ENCODE measurements at regions not wholly inside any gene's neighbourhood (a gene's known extent, or its start where the extent isn't known, plus 50 kb on each side); places are given as distances from the start of the nearest gene placed in this dataset.

- TF ChIP-seq YY1 (IDR thresholded peaks at IDR 0.05; ENCODE audit: insufficient read depth, insufficient read length) (no peak), SUZ12 (IDR thresholded peaks at IDR 0.05; ENCODE audit: extremely low read depth, insufficient read depth, insufficient read length) (no peak), ZNF274 (IDR thresholded peaks at IDR 0.05; ENCODE audit: low read depth, low read length) (no peak)
- no peaks in the 10 kb centered on the region for H3K27me3 ChIP-seq (ENCODE audit: insufficient read depth, insufficient read length)
- no peaks in the 10 kb centered on the region for H3K9me3 ChIP-seq (ENCODE audit: insufficient read depth, low read length)
- H3K4me3 ChIP-seq (ENCODE audit: insufficient read length, low read depth) = no peak overlapping the region
- no peaks in the 10 kb centered on the region for H3K36me3 ChIP-seq (ENCODE audit: insufficient read depth, insufficient read length, low read length)
- DNase-seq (ENCODE audit: low read depth, low spot score) = no peak
- H3K4me1 ChIP-seq (ENCODE audit: insufficient read depth, insufficient read length) = no peaks in the 10 kb centered on the region
- H3K9ac ChIP-seq (ENCODE audit: insufficient read length, low read depth) = no peak overlapping the region
Observed at GRCh38 chr17:63189930-63190329, 223.9 kb downstream of the TANC2 start.

- Histone ChIP-seq H3K36me3 (ENCODE audit: insufficient read depth, insufficient read length, low read length) (peaks cover 5% of the 10 kb centered on the region), H3K9ac (ENCODE audit: insufficient read length, low read depth) (no peak overlapping the region), H3K4me1 (ENCODE audit: insufficient read depth, insufficient read length) (no peaks in the 10 kb centered on the region), H3K4me3 (ENCODE audit: insufficient read length, low read depth) (no peak overlapping the region), H3K9me3 (ENCODE audit: insufficient read depth, low read length) (no peaks in the 10 kb centered on the region), H3K27me3 (ENCODE audit: insufficient read depth, insufficient read length) (no peaks in the 10 kb centered on the region)
- TF ChIP-seq YY1 (IDR thresholded peaks at IDR 0.05; ENCODE audit: insufficient read depth, insufficient read length) = no peak
- no peak for TF ChIP-seq SUZ12 (IDR thresholded peaks at IDR 0.05; ENCODE audit: extremely low read depth, insufficient read depth, insufficient read length)
- TF ChIP-seq ZNF274 (IDR thresholded peaks at IDR 0.05; ENCODE audit: low read depth, low read length) = no peak
- DNase-seq (ENCODE audit: low read depth, low spot score) = no peak
Observed at GRCh38 chr17:63190821-63191370, 224.9 kb downstream of the TANC2 start.

- Histone ChIP-seq H3K9ac (ENCODE audit: insufficient read length, low read depth) (no peak overlapping the region), H3K4me3 (ENCODE audit: insufficient read length, low read depth) (no peak overlapping the region), H3K27me3 (ENCODE audit: insufficient read depth, insufficient read length) (no peaks in the 10 kb centered on the region), H3K36me3 (ENCODE audit: insufficient read depth, insufficient read length, low read length) (peaks cover 5% of the 10 kb centered on the region), H3K9me3 (ENCODE audit: insufficient read depth, low read length) (no peaks in the 10 kb centered on the region), H3K4me1 (ENCODE audit: insufficient read depth, insufficient read length) (no peaks in the 10 kb centered on the region)
- DNase-seq (ENCODE audit: low read depth, low spot score) = no peak
- TF ChIP-seq SUZ12 (IDR thresholded peaks at IDR 0.05; ENCODE audit: extremely low read depth, insufficient read depth, insufficient read length) = no peak
- TF ChIP-seq YY1 (IDR thresholded peaks at IDR 0.05; ENCODE audit: insufficient read depth, insufficient read length) = no peak
- TF ChIP-seq ZNF274 (IDR thresholded peaks at IDR 0.05; ENCODE audit: low read depth, low read length) = no peak
Observed at GRCh38 chr17:63191610-63192009, 225.6 kb downstream of the TANC2 start.

GRCh38 chr17:63193827-63194226 is 227.8 kb downstream of the TANC2 start:
- Histone ChIP-seq H3K4me3 (ENCODE audit: insufficient read length, low read depth) (no peak overlapping the region), H3K27me3 (ENCODE audit: insufficient read depth, insufficient read length) (no peaks in the 10 kb centered on the region), H3K36me3 (ENCODE audit: insufficient read depth, insufficient read length, low read length) (peaks cover 5% of the 10 kb centered on the region), H3K9me3 (ENCODE audit: insufficient read depth, low read length) (no peaks in the 10 kb centered on the region), H3K4me1 (ENCODE audit: insufficient read depth, insufficient read length) (no peaks in the 10 kb centered on the region), H3K9ac (ENCODE audit: insufficient read length, low read depth) (no peak overlapping the region)
- no peak for DNase-seq (ENCODE audit: low read depth, low spot score)
- TF ChIP-seq YY1 (IDR thresholded peaks at IDR 0.05; ENCODE audit: insufficient read depth, insufficient read length) (no peak), ZNF274 (IDR thresholded peaks at IDR 0.05; ENCODE audit: low read depth, low read length) (no peak), SUZ12 (IDR thresholded peaks at IDR 0.05; ENCODE audit: extremely low read depth, insufficient read depth, insufficient read length) (no peak)

- Histone ChIP-seq H3K4me3 (ENCODE audit: insufficient read length, low read depth) (no peak overlapping the region), H3K4me1 (ENCODE audit: insufficient read depth, insufficient read length) (no peaks in the 10 kb centered on the region), H3K9me3 (ENCODE audit: insufficient read depth, low read length) (no peaks in the 10 kb centered on the region), H3K36me3 (ENCODE audit: insufficient read depth, insufficient read length, low read length) (peaks cover 5% of the 10 kb centered on the region), H3K9ac (ENCODE audit: insufficient read length, low read depth) (no peak overlapping the region), H3K27me3 (ENCODE audit: insufficient read depth, insufficient read length) (no peaks in the 10 kb centered on the region)
- no peak for DNase-seq (ENCODE audit: low read depth, low spot score)
- no peak for TF ChIP-seq SUZ12 (IDR thresholded peaks at IDR 0.05; ENCODE audit: extremely low read depth, insufficient read depth, insufficient read length)
Observed at GRCh38 chr17:63196772-63197335, 230.8 kb downstream of the TANC2 start.

- H3K4me1 ChIP-seq (ENCODE audit: insufficient read depth, insufficient read length) = no peaks in the 10 kb centered on the region
- H3K4me3 ChIP-seq (ENCODE audit: insufficient read length, low read depth) = no peak overlapping the region
- H3K9me3 ChIP-seq (ENCODE audit: insufficient read depth, low read length) = peaks cover 12% of the 10 kb centered on the region
- H3K9ac ChIP-seq (ENCODE audit: insufficient read length, low read depth) = no peak overlapping the region
- no peak for DNase-seq (ENCODE audit: low read depth, low spot score)
- H3K27me3 ChIP-seq (ENCODE audit: insufficient read depth, insufficient read length) = no peaks in the 10 kb centered on the region
- peaks cover 3% of the 10 kb centered on the region for H3K36me3 ChIP-seq (ENCODE audit: insufficient read depth, insufficient read length, low read length)
- TF ChIP-seq YY1 (IDR thresholded peaks at IDR 0.05; ENCODE audit: insufficient read depth, insufficient read length) = no peak
- TF ChIP-seq ZNF274 (IDR thresholded peaks at IDR 0.05; ENCODE audit: low read depth, low read length) = no peak
- TF ChIP-seq SUZ12 (IDR thresholded peaks at IDR 0.05; ENCODE audit: extremely low read depth, insufficient read depth, insufficient read length) = no peak
Observed at GRCh38 chr17:63203652-63204051, 237.6 kb downstream of the TANC2 start.

- DNase-seq (ENCODE audit: low read depth, low spot score) = no peak
- Histone ChIP-seq H3K9ac (ENCODE audit: insufficient read length, low read depth) (no peak overlapping the region), H3K4me1 (ENCODE audit: insufficient read depth, insufficient read length) (no peaks in the 10 kb centered on the region), H3K4me3 (ENCODE audit: insufficient read length, low read depth) (no peak overlapping the region), H3K9me3 (ENCODE audit: insufficient read depth, low read length) (no peaks in the 10 kb centered on the region), H3K36me3 (ENCODE audit: insufficient read depth, insufficient read length, low read length) (no peaks in the 10 kb centered on the region), H3K27me3 (ENCODE audit: insufficient read depth, insufficient read length) (no peaks in the 10 kb centered on the region)
- TF ChIP-seq YY1 (IDR thresholded peaks at IDR 0.05; ENCODE audit: insufficient read depth, insufficient read length) (no peak), SUZ12 (IDR thresholded peaks at IDR 0.05; ENCODE audit: extremely low read depth, insufficient read depth, insufficient read length) (no peak), ZNF274 (IDR thresholded peaks at IDR 0.05; ENCODE audit: low read depth, low read length) (no peak)
Observed at GRCh38 chr17:63221939-63222338, 224.2 kb downstream of the CYB561 start.

All from NT2/D1 (cell line).